SJCRH30 (cell line): ENCODE measurements at regions not wholly inside any gene's neighbourhood (a gene's known extent, or its start where the extent isn't known, plus 50 kb on each side); places are given as distances from the start of the nearest gene placed in this dataset.
"Not testable (repeated sequence)": the region's sequence is repeated elsewhere in the genome, so short reads cannot be mapped to it uniquely, and the experiment has no call there.

ENCODE experiments used
- DNase-seq, 2 experiments: peaks; one replicate each; pipeline ENCODE4 v3.0.0-alpha.2; 2015 to 2020
- H3K27ac ChIP-seq: fragments of 250-450 bp; sonication (Bioruptor Pico); 2 replicates; pipeline ENCODE4 v1.5.1; 2020; ENCODE audit warnings: mild to moderate bottlenecking, moderate library complexity
- H3K27me3 ChIP-seq: fragments of 250-450 bp; sonication (Bioruptor Pico); 2 replicates; pipeline ENCODE4 v1.5.1; 2020; ENCODE audit warnings: mild to moderate bottlenecking, moderate library complexity
- H3K36me3 ChIP-seq: fragments of 250-450 bp; sonication (Bioruptor Pico); 2 replicates; pipeline ENCODE4 v1.5.1; 2020; ENCODE audit warnings: mild to moderate bottlenecking, moderate library complexity
- H3K4me1 ChIP-seq: fragments of 250-450 bp; sonication (Bioruptor Pico); 2 replicates; pipeline ENCODE4 v1.5.1; 2020; ENCODE audit warnings: mild to moderate bottlenecking, moderate library complexity
- H3K4me3 ChIP-seq: fragments of 250-450 bp; sonication (Bioruptor Pico); 2 replicates; pipeline ENCODE4 v1.5.1; 2020; ENCODE audit warnings: mild to moderate bottlenecking, moderate library complexity
- H3K9me3 ChIP-seq: fragments of 250-450 bp; sonication (Bioruptor Pico); replicated peaks from 2 replicates; pipeline ENCODE4 v1.5.1; 2020; ENCODE audit warnings: mild to moderate bottlenecking, moderate library complexity

- Histone ChIP-seq H3K4me1 (no peaks in the 10 kb centered on the region), H3K27ac (no peak overlapping the region), H3K36me3 (no peaks in the 10 kb centered on the region), H3K9me3 (no peaks in the 10 kb centered on the region), H3K27me3 (no peaks in the 10 kb centered on the region), H3K4me3 (no peak overlapping the region)
- DNase-seq: no peak
Measured at GRCh38 chr5:98163796-98164493, 609.5 kb upstream of the RGMB start.

GRCh38 chr5:98168871-98169270, 604.6 kb upstream of the RGMB start:
- Histone ChIP-seq H3K9me3 (no peaks in the 10 kb centered on the region), H3K4me1 (no peaks in the 10 kb centered on the region), H3K36me3 (no peaks in the 10 kb centered on the region), H3K27me3 (no peaks in the 10 kb centered on the region), H3K4me3 (no peak overlapping the region), H3K27ac (no peak overlapping the region)
- DNase-seq: no peak

- H3K9me3 ChIP-seq: no peaks in the 10 kb centered on the region
- DNase-seq: no peak
- H3K27me3 ChIP-seq: no peaks in the 10 kb centered on the region
- no peaks in the 10 kb centered on the region for H3K36me3 ChIP-seq
- H3K4me3 ChIP-seq: no peak overlapping the region
- H3K4me1 ChIP-seq: no peaks in the 10 kb centered on the region
- H3K27ac ChIP-seq: no peak overlapping the region
Measured at GRCh38 chr5:98170994-98171393, 602.5 kb upstream of the RGMB start.

- no peaks in the 10 kb centered on the region for H3K9me3 ChIP-seq
- no peak overlapping the region for H3K4me3 ChIP-seq
- H3K4me1 ChIP-seq: no peaks in the 10 kb centered on the region
- H3K36me3 ChIP-seq: no peaks in the 10 kb centered on the region
- H3K27me3 ChIP-seq: no peaks in the 10 kb centered on the region
- no peak overlapping the region for H3K27ac ChIP-seq
- DNase-seq: no peak
Measured at GRCh38 chr5:98173334-98173733, 600.1 kb upstream of the RGMB start.

GRCh38 chr5:98175474-98175873, 598.0 kb upstream of the RGMB start:
- no peak overlapping the region for H3K4me3 ChIP-seq
- no peaks in the 10 kb centered on the region for H3K27me3 ChIP-seq
- no peak for DNase-seq
- no peak overlapping the region for H3K27ac ChIP-seq
- H3K9me3 ChIP-seq: no peaks in the 10 kb centered on the region
- no peaks in the 10 kb centered on the region for H3K4me1 ChIP-seq
- no peaks in the 10 kb centered on the region for H3K36me3 ChIP-seq

GRCh38 chr5:98179791-98180755, 593.4 kb upstream of the RGMB start:
- no peak overlapping the region for H3K4me3 ChIP-seq

GRCh38 chr5:98186128-98186527, 587.3 kb upstream of the RGMB start:
- Histone ChIP-seq H3K9me3 (peaks cover 5% of the 10 kb centered on the region; the same call in 1 of the 2 replicates), H3K27me3 (no peaks in the 10 kb centered on the region), H3K27ac (no peak overlapping the region), H3K4me1 (no peaks in the 10 kb centered on the region), H3K36me3 (no peaks in the 10 kb centered on the region), H3K4me3 (no peak overlapping the region)
- DNase-seq: no peak

More at GRCh38 chr5:98179791-98180755, 593.4 kb upstream of the RGMB start:
- Histone ChIP-seq H3K36me3 (no peaks in the 10 kb centered on the region), H3K27ac (no peak overlapping the region), H3K9me3 (0 out of 2 replicates have a peak, but pooled peaks cover 5% of the 10 kb centered on the region), H3K27me3 (no peaks in the 10 kb centered on the region), H3K4me1 (no peaks in the 10 kb centered on the region)
- DNase-seq: no peak

GRCh38 chr5:98187945-98188344, 585.5 kb upstream of the RGMB start:
- Histone ChIP-seq H3K36me3 (no peaks in the 10 kb centered on the region), H3K27me3 (no peaks in the 10 kb centered on the region), H3K27ac (no peak overlapping the region), H3K4me1 (no peaks in the 10 kb centered on the region), H3K9me3 (peaks cover 5% of the 10 kb centered on the region; the same call in 1 of the 2 replicates), H3K4me3 (no peak overlapping the region)
- no peak for DNase-seq

GRCh38 chr5:98190344-98190743, 583.1 kb upstream of the RGMB start:
- not testable (repeated sequence) for H3K27ac ChIP-seq, DNase-seq, H3K9me3 ChIP-seq, H3K4me3 ChIP-seq, H3K4me1 ChIP-seq, H3K27me3 ChIP-seq, H3K36me3 ChIP-seq

- no peaks in the 10 kb centered on the region for H3K4me1 ChIP-seq
- H3K27ac ChIP-seq: no peak overlapping the region
- no peaks in the 10 kb centered on the region for H3K27me3 ChIP-seq
- H3K4me3 ChIP-seq: no peak overlapping the region
- no peaks in the 10 kb centered on the region for H3K36me3 ChIP-seq
- no peak for DNase-seq
- H3K9me3 ChIP-seq: no peaks in the 10 kb centered on the region; the same call in 1 of the 2 replicates
Measured at GRCh38 chr5:98193921-98194760, 579.3 kb upstream of the RGMB start.

GRCh38 chr5:98200726-98201541, 572.5 kb upstream of the RGMB start:
- Histone ChIP-seq H3K4me1 (peaks cover 6% of the 10 kb centered on the region), H3K9me3 (no peaks in the 10 kb centered on the region), H3K4me3 (no peak overlapping the region), H3K36me3 (no peaks in the 10 kb centered on the region), H3K27me3 (no peaks in the 10 kb centered on the region), H3K27ac (no peak overlapping the region)
- DNase-seq: no peak

- Histone ChIP-seq H3K36me3 (no peaks in the 10 kb centered on the region), H3K27ac (no peak overlapping the region), H3K27me3 (no peaks in the 10 kb centered on the region), H3K4me1 (peaks cover 13% of the 10 kb centered on the region), H3K9me3 (no peaks in the 10 kb centered on the region), H3K4me3 (no peak overlapping the region)
- no peak for DNase-seq
Measured at GRCh38 chr5:98204798-98205197, 568.7 kb upstream of the RGMB start.

- Histone ChIP-seq H3K27me3 (no peaks in the 10 kb centered on the region), H3K36me3 (no peaks in the 10 kb centered on the region), H3K4me1 (peaks cover 13% of the 10 kb centered on the region), H3K4me3 (no peak overlapping the region), H3K9me3 (no peaks in the 10 kb centered on the region), H3K27ac (no peak overlapping the region)
- no peak for DNase-seq
Measured at GRCh38 chr5:98205691-98206461, 567.6 kb upstream of the RGMB start.
